IMR-90 (cell line): ENCODE measurements at regions not wholly inside any gene's neighbourhood (a gene's known extent, or its start where the extent isn't known, plus 50 kb on each side); places are given as distances from the start of the nearest gene placed in this dataset.

ENCODE experiments used
- BHLHE40 ChIP-seq: fragments of 150-350 bp; IDR thresholded peaks from 2 replicates; pipeline ENCODE4 v1.6.1; 2016; ENCODE audit warnings: mild to moderate bottlenecking, low read depth, low read length
- CEBPB ChIP-seq: IDR thresholded peaks from 2 replicates; pipeline ENCODE4 v1.6.1; 2012; ENCODE audit warnings: low read depth, low read length, improper control_type of control experiment
- CHD1 ChIP-seq: IDR thresholded peaks from 2 replicates; pipeline ENCODE4 v1.6.1; 2012; ENCODE audit warnings: low read depth, low read length, improper control_type of control experiment
- CTCF ChIP-seq: conservative IDR thresholded peaks from 2 replicates; pipeline ENCODE4 v1.5.1; 2012; ENCODE audit warnings: mild to moderate bottlenecking, low read depth, low read length, improper control_type of control experiment
- ELK1 ChIP-seq: fragments of 150-350 bp; IDR thresholded peaks from 2 replicates; pipeline ENCODE4 v1.6.1; 2016; ENCODE audit warnings: low read depth, mild to moderate bottlenecking, low read length, moderate library complexity, borderline replicate concordance
- FOS ChIP-seq: fragments of 150-350 bp; IDR thresholded peaks from 2 replicates; pipeline ENCODE4 v1.6.1; 2016; ENCODE audit warnings: low read depth, low read length
- MAZ ChIP-seq: IDR thresholded peaks from 2 replicates; pipeline ENCODE4 v1.6.1; 2012; ENCODE audit warnings: low read depth, mild to moderate bottlenecking, low read length, improper control_type of control experiment, moderate library complexity, borderline replicate concordance
- MXI1 ChIP-seq: IDR thresholded peaks from 2 replicates; pipeline ENCODE4 v1.6.1; 2012; ENCODE audit warnings: low read depth, mild to moderate bottlenecking, low read length, moderate library complexity, borderline replicate concordance
- NFE2L2 ChIP-seq: fragments of 150-350 bp; IDR thresholded peaks from 2 replicates; pipeline ENCODE4 v1.6.1; 2016; ENCODE audit warnings: low read depth, mild to moderate bottlenecking, low read length
- POLR2A ChIP-seq: IDR thresholded peaks from 2 replicates; pipeline ENCODE4 v1.6.1; 2012; ENCODE audit warnings: mild to moderate bottlenecking, low read depth, low read length
- RAD21 ChIP-seq: IDR thresholded peaks from 2 replicates; pipeline ENCODE4 v1.6.1; 2012; ENCODE audit warnings: low read length, improper control_type of control experiment
- RFX5 ChIP-seq: IDR thresholded peaks from 2 replicates; pipeline ENCODE4 v1.8.0; 2012; ENCODE audit warnings: low read depth, mild to moderate bottlenecking, low read length, moderate library complexity
- SMC3 ChIP-seq: fragments of 150-350 bp; IDR thresholded peaks from 2 replicates; pipeline ENCODE4 v1.6.1; 2016; ENCODE audit warnings: low read depth, mild to moderate bottlenecking, antibody characterized with exemption, low read length, moderate library complexity
- USF2 ChIP-seq: fragments of 150-350 bp; IDR thresholded peaks from 2 replicates; pipeline ENCODE4 v1.6.1; 2017; ENCODE audit warnings: mild to moderate bottlenecking, antibody characterized with exemption, low read length, low read depth

GRCh38 chr3:78496501-78496900 lies 1271.3 kb downstream of the ROBO1 start:
- TF ChIP-seq CTCF, result no peak
- no peak for TF ChIP-seq POLR2A
- TF ChIP-seq USF2, result no peak
- no peak for TF ChIP-seq CEBPB
- no peak for TF ChIP-seq MAZ
- TF ChIP-seq RAD21, result no peak
- no peak for TF ChIP-seq RFX5
- no peak for TF ChIP-seq BHLHE40
- TF ChIP-seq MXI1, result no peak
- no peak for TF ChIP-seq ELK1
- TF ChIP-seq CHD1, result no peak
- TF ChIP-seq FOS, result no peak
- no peak for TF ChIP-seq SMC3
- TF ChIP-seq NFE2L2, result no peak
